Naive thymus-derived CD8-positive, alpha-beta T cell (primary cell): ENCODE measurements at regions not wholly inside any gene's neighbourhood (a gene's known extent, or its start where the extent isn't known, plus 50 kb on each side); places are given as distances from the start of the nearest gene placed in this dataset.

Source experiments
- ATAC-seq, 2 donors: fragments of 150-1000 bp; cut with Tn5 transposase in 1 of 2; sonication (Bioruptor Pico), chemical (Tn5 transposase) in 1 of 2; 1 replicate in 1 of 2; 2 replicates in 1 of 2; pipeline ENCODE4 v1.10.0; 2021; ENCODE audit warnings: mild to moderate bottlenecking in 2 of 2, moderate library complexity in 2 of 2
- POLR2A ChIA-PET: fragments of 350-600 bp; sonication (Branson Sonifier 250); formaldehyde crosslinking; loops from one replicate; lab custom pipeline; 2021; ENCODE audit warnings: antibody characterized with exemption; lab: Charles Lee
- DNase-seq, 10 donors: peaks; one replicate each; pipeline versions ENCODE4 v3.0.0 to v3.0.0-alpha.2; 2020 to 2022
- H3K27ac Mint-ChIP-seq, 10 donors: one replicate each; pipeline ENCODE4 v1.8.0; 2020 to 2022; ENCODE audit warnings: mild to moderate bottlenecking in 10 of 10, mixed read lengths in 10 of 10, moderate library complexity in 4 of 10, inconsistent platforms in 1 of 10
- H3K27me3 Mint-ChIP-seq, 5 donors: one replicate each; pipeline ENCODE4 v1.8.0; 2021 to 2022; ENCODE audit warnings: mixed read lengths in 5 of 5
- H3K36me3 Mint-ChIP-seq, 3 donors: one replicate each; pipeline ENCODE4 v1.8.0; 2020 to 2022; ENCODE audit warnings: mixed read lengths in 3 of 3, mild to moderate bottlenecking in 2 of 3, inconsistent platforms in 1 of 3
- H3K4me1 Mint-ChIP-seq, 4 donors: one replicate each; pipeline ENCODE4 v1.8.0; 2021 to 2022; ENCODE audit warnings: mixed read lengths in 4 of 4
- H3K4me3 Mint-ChIP-seq, 10 donors: one replicate each; pipeline ENCODE4 v1.8.0; 2020 to 2022; ENCODE audit warnings: mild to moderate bottlenecking in 10 of 10, mixed read lengths in 10 of 10, moderate library complexity in 6 of 10, inconsistent platforms in 1 of 10
- H3K9me3 Mint-ChIP-seq, 9 donors: one replicate each; pipeline ENCODE4 v1.8.0; 2020 to 2022; ENCODE audit warnings: mixed read lengths in 9 of 9, mild to moderate bottlenecking in 3 of 9, inconsistent platforms in 1 of 9, moderate library complexity in 1 of 9

DNA sequence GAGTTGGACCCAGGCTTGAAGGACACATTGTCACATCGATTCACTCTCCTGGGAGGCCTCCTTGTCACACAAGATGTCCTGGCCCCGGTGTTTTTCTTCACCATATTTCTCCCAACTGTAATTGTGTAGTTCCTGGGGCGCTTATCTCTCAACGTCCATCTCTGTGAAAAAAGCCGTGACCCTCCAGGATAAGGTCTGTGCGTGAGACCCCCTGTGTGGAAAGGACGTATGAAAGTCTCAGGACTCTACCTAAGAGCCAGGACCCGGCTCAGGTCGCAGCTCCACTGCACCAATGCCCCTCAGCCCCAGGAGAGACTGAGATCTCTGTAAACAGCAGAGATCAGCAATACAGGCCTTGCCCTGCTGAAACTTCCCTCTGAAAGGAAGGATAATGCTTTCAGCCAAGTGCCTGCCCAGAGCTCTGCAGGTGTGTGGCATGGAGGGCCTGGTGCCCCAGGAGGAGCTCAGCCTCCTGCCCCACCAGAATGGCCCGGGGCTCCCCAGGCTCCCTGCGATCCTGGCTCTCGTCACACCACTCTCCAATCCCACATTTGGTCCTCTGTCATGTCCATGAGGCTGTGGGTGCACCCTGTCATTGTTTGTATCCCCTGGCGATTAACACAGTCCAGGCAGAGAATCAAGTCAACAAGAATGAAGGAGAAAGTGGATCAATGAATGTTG is 119.2 kb upstream of the TMEM45B start:
- H3K27me3 Mint-ChIP-seq: peaks cover 1 to 28% (median 20%) of the 10 kb centered on the region in 5 donors
- H3K36me3 Mint-ChIP-seq: no peaks in the 10 kb centered on the region
- no peak for DNase-seq
- ATAC-seq: no peak
- POLR2A ChIA-PET: no interaction called here
- H3K9me3 Mint-ChIP-seq: no peaks in the 10 kb centered on the region
- H3K4me3 Mint-ChIP-seq: peak overlapping the region; percentile 52 to 95 (median 87)
- H3K4me1 Mint-ChIP-seq: peaks cover 2 to 8% (median 7%) of the 10 kb centered on the region in 4 donors
- peak overlapping the region in 1 of 10 donors; percentile 81 for H3K27ac Mint-ChIP-seq

GRCh38 chr11:129698212-129698611 is 117.4 kb upstream of the TMEM45B start:
- DNase-seq (no peak), ATAC-seq (no peak)
- POLR2A ChIA-PET: no interaction called here
- H3K36me3 Mint-ChIP-seq: no peaks in the 10 kb centered on the region
- H3K4me3 Mint-ChIP-seq: no peak overlapping the region
- H3K4me1 Mint-ChIP-seq: peaks cover 2 to 8% (median 7%) of the 10 kb centered on the region in 4 donors
- H3K27ac Mint-ChIP-seq: no peak overlapping the region
- H3K9me3 Mint-ChIP-seq: no peaks in the 10 kb centered on the region
- H3K27me3 Mint-ChIP-seq: peaks cover 0 to 17% (median 8%) of the 10 kb centered on the region in 5 donors

DNA sequence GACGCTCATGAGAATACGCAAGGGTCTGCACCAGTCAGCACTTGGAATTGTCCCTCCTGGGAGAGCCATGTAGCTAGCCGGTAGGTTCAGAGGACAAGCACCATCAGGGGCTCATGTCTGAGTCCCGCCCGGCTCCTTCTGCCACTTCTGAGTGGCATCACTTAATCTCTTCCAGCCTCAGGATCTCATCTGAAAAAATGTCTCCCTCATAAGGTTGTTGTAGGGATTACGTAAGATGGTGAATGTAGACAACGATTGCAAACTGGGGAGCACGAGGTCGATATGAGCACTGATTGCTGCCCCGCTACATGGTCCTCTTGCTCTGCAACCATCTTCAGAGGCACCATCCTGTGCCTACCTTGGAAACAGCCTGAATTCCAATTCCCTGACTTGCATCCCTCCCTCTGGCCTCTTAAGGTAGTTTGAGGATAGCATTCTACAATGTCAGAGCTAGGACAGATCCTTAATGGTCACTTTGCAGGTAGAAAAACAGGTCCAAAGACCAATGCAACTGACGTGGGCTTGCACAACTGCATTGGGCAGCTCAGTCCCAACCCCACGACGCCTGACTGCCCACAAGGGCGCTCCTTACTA is 115.8 kb upstream of the TMEM45B start:
- Mint-ChIP-seq H3K27ac (no peak overlapping the region), H3K27me3 (peaks cover 0 to 17% (median 9%) of the 10 kb centered on the region in 5 donors), H3K4me1 (peaks cover 4 to 8% (median 7%) of the 10 kb centered on the region in 4 donors), H3K36me3 (no peaks in the 10 kb centered on the region), H3K9me3 (no peaks in the 10 kb centered on the region), H3K4me3 (no peak overlapping the region)
- POLR2A ChIA-PET: no interaction called here
- ATAC-seq (no peak), DNase-seq (no peak)

DNA sequence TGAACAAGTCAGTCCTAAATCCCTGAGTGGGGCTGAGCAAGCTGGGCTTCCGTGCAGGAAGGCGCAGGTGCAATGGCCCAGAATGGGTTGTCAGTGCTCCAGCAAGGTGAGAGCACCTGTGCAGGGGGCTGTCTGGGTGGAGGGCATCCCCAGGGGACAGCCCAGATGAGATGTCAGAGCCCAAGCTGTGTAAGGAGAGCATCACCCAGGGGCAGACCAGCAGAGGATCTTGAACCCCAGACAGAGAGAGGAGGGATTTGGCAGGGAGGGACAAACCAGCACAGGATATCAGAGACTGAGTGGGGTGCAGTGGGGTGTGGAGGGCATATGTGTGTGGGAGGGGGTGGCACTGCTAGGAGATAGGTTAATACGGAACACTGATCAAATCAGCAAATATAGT is 114.9 kb upstream of the TMEM45B start:
- no peak for DNase-seq
- Mint-ChIP-seq H3K36me3 (no peaks in the 10 kb centered on the region), H3K4me1 (peaks cover 0 to 2% (median 1%) of the 10 kb centered on the region in 4 donors), H3K9me3 (no peaks in the 10 kb centered on the region), H3K4me3 (no peak overlapping the region), H3K27ac (no peak overlapping the region), H3K27me3 (peaks cover 0 to 17% (median 10%) of the 10 kb centered on the region in 5 donors)
- POLR2A ChIA-PET: no interaction called here
- ATAC-seq: no peak

- Mint-ChIP-seq H3K36me3 (no peaks in the 10 kb centered on the region), H3K4me1 (peaks cover 0 to 2% (median 0%) of the 10 kb centered on the region in 4 donors), H3K9me3 (no peaks in the 10 kb centered on the region), H3K27me3 (peaks cover 0 to 17% (median 9%) of the 10 kb centered on the region in 5 donors), H3K27ac (no peak overlapping the region), H3K4me3 (no peak overlapping the region)
- ATAC-seq: no peak
- POLR2A ChIA-PET: no interaction called here
- DNase-seq: no peak
Observed at GRCh38 chr11:129701706-129702105, 113.9 kb upstream of the TMEM45B start.

GRCh38 chr11:129702410-129703398 is 112.9 kb upstream of the TMEM45B start:
- H3K9me3 Mint-ChIP-seq: no peaks in the 10 kb centered on the region
- ATAC-seq: no peak
- H3K27ac Mint-ChIP-seq: no peak overlapping the region
- H3K4me3 Mint-ChIP-seq: no peak overlapping the region
- no peak for DNase-seq
- H3K4me1 Mint-ChIP-seq: peaks cover 0 to 2% (median 0%) of the 10 kb centered on the region in 4 donors
- POLR2A ChIA-PET: interaction anchor here (0.6 kb wide), 1 partner anchor 16 kb away, joined by 7 read pairs; no protein-coding TSS in a partner anchor
- H3K27me3 Mint-ChIP-seq: peaks cover 0 to 13% (median 3%) of the 10 kb centered on the region in 5 donors
- no peaks in the 10 kb centered on the region for H3K36me3 Mint-ChIP-seq

- no peak overlapping the region for H3K27ac Mint-ChIP-seq
- H3K36me3 Mint-ChIP-seq: no peaks in the 10 kb centered on the region
- ATAC-seq (no peak), DNase-seq (no peak)
- peaks cover 0 to 2% (median 0%) of the 10 kb centered on the region in 4 donors for H3K4me1 Mint-ChIP-seq
- H3K27me3 Mint-ChIP-seq: peaks cover 0 to 12% (median 2%) of the 10 kb centered on the region in 5 donors
- POLR2A ChIA-PET: no interaction called here
- H3K9me3 Mint-ChIP-seq: no peaks in the 10 kb centered on the region
- H3K4me3 Mint-ChIP-seq: no peak overlapping the region
Observed at GRCh38 chr11:129703846-129704245, 111.8 kb upstream of the TMEM45B start.

GRCh38 chr11:129704831-129705230 is 110.8 kb upstream of the TMEM45B start:
- Mint-ChIP-seq H3K4me3 (no peak overlapping the region), H3K4me1 (peaks cover 0 to 2% (median 0%) of the 10 kb centered on the region in 4 donors), H3K27me3 (peaks cover 0 to 7% (median 2%) of the 10 kb centered on the region in 5 donors), H3K27ac (peak overlapping the region in 1 of 10 donors; percentile 13), H3K36me3 (no peaks in the 10 kb centered on the region), H3K9me3 (no peaks in the 10 kb centered on the region)
- DNase-seq: no peak
- ATAC-seq: no peak
- POLR2A ChIA-PET: no interaction called here

GRCh38 chr11:129705341-129705740 is 110.3 kb upstream of the TMEM45B start:
- H3K9me3 Mint-ChIP-seq: no peaks in the 10 kb centered on the region
- no peak for ATAC-seq
- H3K4me3 Mint-ChIP-seq: no peak overlapping the region
- POLR2A ChIA-PET: no interaction called here
- no peak overlapping the region for H3K27ac Mint-ChIP-seq
- peaks cover 0 to 2% (median 0%) of the 10 kb centered on the region in 4 donors for H3K4me1 Mint-ChIP-seq
- peaks cover 0 to 9% (median 2%) of the 10 kb centered on the region in 5 donors for H3K27me3 Mint-ChIP-seq
- no peak for DNase-seq
- no peaks in the 10 kb centered on the region for H3K36me3 Mint-ChIP-seq

GRCh38 chr11:129705933-129706332 is 109.7 kb upstream of the TMEM45B start:
- no peak overlapping the region for H3K27ac Mint-ChIP-seq
- H3K27me3 Mint-ChIP-seq: peaks cover 0 to 5% (median 2%) of the 10 kb centered on the region in 5 donors
- no peak for ATAC-seq
- no peak for DNase-seq
- H3K9me3 Mint-ChIP-seq: no peaks in the 10 kb centered on the region
- peaks cover 0 to 2% (median 0%) of the 10 kb centered on the region in 4 donors for H3K4me1 Mint-ChIP-seq
- POLR2A ChIA-PET: no interaction called here
- no peaks in the 10 kb centered on the region for H3K36me3 Mint-ChIP-seq
- H3K4me3 Mint-ChIP-seq: no peak overlapping the region

DNA sequence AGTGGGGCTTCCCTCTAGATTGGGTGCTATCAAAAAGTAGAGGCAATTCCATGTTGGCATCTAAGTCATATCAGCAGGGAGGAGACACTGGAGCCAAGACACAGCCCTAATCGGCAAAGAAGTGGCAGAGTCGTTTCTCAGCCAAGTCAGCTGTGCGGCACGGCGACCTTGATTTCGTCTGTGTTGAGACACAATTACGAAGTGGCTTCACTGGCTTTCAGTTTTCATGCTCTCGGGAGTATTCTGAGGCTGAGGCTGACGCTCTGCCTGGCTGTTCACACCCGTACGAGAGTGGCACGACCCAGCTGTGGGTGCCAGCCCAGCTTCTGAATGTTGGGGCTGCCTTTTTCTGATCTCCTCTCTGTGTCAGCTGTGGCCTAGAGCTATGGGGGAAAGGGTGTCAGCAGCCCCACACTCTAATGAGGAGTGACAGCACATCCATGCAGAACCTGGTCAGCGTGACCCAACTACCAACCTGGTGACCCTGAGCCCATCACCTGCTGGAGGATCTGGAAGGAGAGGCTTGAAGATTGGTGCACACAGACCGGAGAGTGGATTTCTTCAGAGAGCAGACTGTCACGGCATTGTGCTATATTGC is 105.7 kb upstream of the TMEM45B start:
- H3K4me3 Mint-ChIP-seq: no peak overlapping the region
- POLR2A ChIA-PET: no interaction called here
- DNase-seq (no peak), ATAC-seq (no peak)
- H3K27me3 Mint-ChIP-seq: peaks cover 3 to 26% (median 9%) of the 10 kb centered on the region in 5 donors
- H3K9me3 Mint-ChIP-seq: peaks cover 0 to 6% (median 0%) of the 10 kb centered on the region in 9 donors
- H3K4me1 Mint-ChIP-seq: no peaks in the 10 kb centered on the region
- H3K27ac Mint-ChIP-seq: no peak overlapping the region
- no peaks in the 10 kb centered on the region for H3K36me3 Mint-ChIP-seq

GRCh38 chr11:129710423-129710822 is 105.2 kb upstream of the TMEM45B start:
- H3K27ac Mint-ChIP-seq: no peak overlapping the region
- ATAC-seq: no peak
- peaks cover 0 to 6% (median 0%) of the 10 kb centered on the region in 9 donors for H3K9me3 Mint-ChIP-seq
- H3K4me1 Mint-ChIP-seq: no peaks in the 10 kb centered on the region
- H3K27me3 Mint-ChIP-seq: peaks cover 3 to 26% (median 12%) of the 10 kb centered on the region in 5 donors
- H3K36me3 Mint-ChIP-seq: no peaks in the 10 kb centered on the region
- peak in 1 of 10 donors; percentile 49 for DNase-seq
- POLR2A ChIA-PET: no interaction called here
- no peak overlapping the region for H3K4me3 Mint-ChIP-seq
